ENCODE measurements at regions not wholly inside any gene's neighbourhood (a gene's known extent, or its start where the extent isn't known, plus 50 kb on each side); places are given as distances from the start of the nearest gene placed in this dataset.

GRCh38 chr2:195472501-195473234 lies 184.4 kb upstream of the SLC39A10 start:
- no peak for TF ChIP-seq CTCF (IDR thresholded peaks at IDR 0.05)
- Mint-ChIP-seq H3K9me3 (ENCODE audit: unreplicated experiment) (peaks cover 9% of the 10 kb centered on the region), H3K27ac (ENCODE audit: unreplicated experiment) (no peak overlapping the region), H3K36me3 (ENCODE audit: unreplicated experiment) (no peaks in the 10 kb centered on the region), H3K27me3 (ENCODE audit: unreplicated experiment) (peaks cover 17% of the 10 kb centered on the region), H3K4me3 (ENCODE audit: unreplicated experiment) (no peak overlapping the region), H3K4me1 (ENCODE audit: unreplicated experiment) (peaks cover 5% of the 10 kb centered on the region)
- DNase-seq (ENCODE audit: extremely low spot score, unreplicated experiment): no peak

- TF ChIP-seq CTCF (IDR thresholded peaks at IDR 0.05): no peak
- no peaks in the 10 kb centered on the region for H3K36me3 Mint-ChIP-seq (ENCODE audit: unreplicated experiment)
- H3K9me3 Mint-ChIP-seq (ENCODE audit: unreplicated experiment): peaks cover 5% of the 10 kb centered on the region
- no peak for DNase-seq (ENCODE audit: extremely low spot score, unreplicated experiment)
- H3K27me3 Mint-ChIP-seq (ENCODE audit: unreplicated experiment): peaks cover 17% of the 10 kb centered on the region
- peaks cover 4% of the 10 kb centered on the region for H3K4me1 Mint-ChIP-seq (ENCODE audit: unreplicated experiment)
- H3K4me3 Mint-ChIP-seq (ENCODE audit: unreplicated experiment): no peak overlapping the region
- no peak overlapping the region for H3K27ac Mint-ChIP-seq (ENCODE audit: unreplicated experiment)
Measured at GRCh38 chr2:195471807-195472206, 185.2 kb upstream of the SLC39A10 start.

GRCh38 chr2:195471163-195471562 lies 185.9 kb upstream of the SLC39A10 start:
- Mint-ChIP-seq H3K27ac (ENCODE audit: unreplicated experiment) (no peak overlapping the region), H3K4me3 (ENCODE audit: unreplicated experiment) (no peak overlapping the region), H3K27me3 (ENCODE audit: unreplicated experiment) (peaks cover 17% of the 10 kb centered on the region), H3K9me3 (ENCODE audit: unreplicated experiment) (peaks cover 5% of the 10 kb centered on the region), H3K36me3 (ENCODE audit: unreplicated experiment) (no peaks in the 10 kb centered on the region), H3K4me1 (ENCODE audit: unreplicated experiment) (peaks cover 4% of the 10 kb centered on the region)
- TF ChIP-seq CTCF (IDR thresholded peaks at IDR 0.05): no peak
- DNase-seq (ENCODE audit: extremely low spot score, unreplicated experiment): no peak

- Mint-ChIP-seq H3K27ac (ENCODE audit: unreplicated experiment) (no peak overlapping the region), H3K27me3 (ENCODE audit: unreplicated experiment) (peaks cover 21% of the 10 kb centered on the region), H3K4me3 (ENCODE audit: unreplicated experiment) (no peak overlapping the region), H3K36me3 (ENCODE audit: unreplicated experiment) (no peaks in the 10 kb centered on the region), H3K4me1 (ENCODE audit: unreplicated experiment) (peaks cover 4% of the 10 kb centered on the region), H3K9me3 (ENCODE audit: unreplicated experiment) (peaks cover 10% of the 10 kb centered on the region)
- no peak for TF ChIP-seq CTCF (IDR thresholded peaks at IDR 0.05)
- DNase-seq (ENCODE audit: extremely low spot score, unreplicated experiment): no peak
Measured at GRCh38 chr2:195470622-195471021, 186.4 kb upstream of the SLC39A10 start.

GRCh38 chr2:195468771-195469170 lies 188.3 kb upstream of the SLC39A10 start:
- H3K27ac Mint-ChIP-seq (ENCODE audit: unreplicated experiment): no peak overlapping the region
- H3K27me3 Mint-ChIP-seq (ENCODE audit: unreplicated experiment): peaks cover 22% of the 10 kb centered on the region
- no peak overlapping the region for H3K4me3 Mint-ChIP-seq (ENCODE audit: unreplicated experiment)
- no peaks in the 10 kb centered on the region for H3K4me1 Mint-ChIP-seq (ENCODE audit: unreplicated experiment)
- no peak for DNase-seq (ENCODE audit: extremely low spot score, unreplicated experiment)
- no peak for TF ChIP-seq CTCF (IDR thresholded peaks at IDR 0.05)
- no peaks in the 10 kb centered on the region for H3K36me3 Mint-ChIP-seq (ENCODE audit: unreplicated experiment)
- peaks cover 14% of the 10 kb centered on the region for H3K9me3 Mint-ChIP-seq (ENCODE audit: unreplicated experiment)

Data from osteocyte (in vitro differentiated cells).